T-cell (primary cell): ENCODE measurements at regions not wholly inside any gene's neighbourhood (a gene's known extent, or its start where the extent isn't known, plus 50 kb on each side); places are given as distances from the start of the nearest gene placed in this dataset.

Experiments
- ATAC-seq, 4 experiments: fragments of 200-7000 bp in 3 of 4; fragments of 150-1000 bp in 1 of 4; cut with Tn5 transposase; replicated peaks in 1 of 4; 1 replicate in 3 of 4; 2 replicates in 1 of 4; pipeline ENCODE4 v1.10.0; 2021; ENCODE audit warnings: moderate library complexity in 3 of 4, mild to moderate bottlenecking in 2 of 4, moderate number of reproducible peaks in 1 of 4
- CTCF ChIA-PET, 2 donors: fragments of 300-600 bp; sonication (Branson Sonifier 250); formaldehyde crosslinking; loops; one replicate each; lab custom pipeline; 2022; ENCODE audit warnings: antibody characterized with exemption in 2 of 2; lab: Charles Lee
- POLR2A ChIA-PET, 2 donors: fragments of 300-600 bp; sonication (Branson Sonifier 250); formaldehyde crosslinking; loops; one replicate each; lab custom pipeline; 2022; ENCODE audit warnings: antibody characterized with exemption in 2 of 2; lab: Charles Lee
- DNase-seq, 35 experiments: peaks; one replicate each; pipeline versions ENCODE4 v3.0.0 to v3.0.0-alpha.2; 2013 to 2023
- H3K27ac ChIP-seq: one replicate; pipeline ENCODE4 v1.5.1; 2013; ENCODE audit warnings: low read length
- H3K27me3 ChIP-seq, 2 experiments: replicated peaks in 1 of 2; 1 replicate in 1 of 2; 2 replicates in 1 of 2; pipeline versions ENCODE4 v1.6.1 to v1.7.0; 2013; ENCODE audit warnings: low read length in 1 of 2, mixed read lengths in 1 of 2; ENCODE audit not compliant: control insufficient read depth in 2 of 2, insufficient read depth in 2 of 2; ENCODE audit errors: extremely low read depth in 1 of 2
- H3K36me3 ChIP-seq, 2 donors: 1 replicate in 1 of 2; 2 replicates in 1 of 2; pipeline versions ENCODE4 v1.6.1 to v1.7.0; 2013; ENCODE audit warnings: low read length in 1 of 2; ENCODE audit not compliant: control insufficient read depth in 2 of 2, insufficient read depth in 1 of 2; ENCODE audit errors: extremely low read depth in 1 of 2
- H3K4me1 ChIP-seq, 2 experiments: 1 replicate in 1 of 2; 2 replicates in 1 of 2; pipeline versions ENCODE4 v1.6.1 to v1.7.0; 2013; ENCODE audit warnings: low read length in 2 of 2, mixed read lengths in 1 of 2; ENCODE audit not compliant: insufficient read depth in 2 of 2, control insufficient read depth in 1 of 2; ENCODE audit errors: extremely low read depth in 1 of 2
- H3K4me3 ChIP-seq, 2 donors: 1 replicate in 1 of 2; 2 replicates in 1 of 2; pipeline versions ENCODE4 v1.5.1 to v1.7.0; 2013; ENCODE audit warnings: mild to moderate bottlenecking in 2 of 2, low read length in 1 of 2, moderate library complexity in 1 of 2; ENCODE audit not compliant: control insufficient read depth in 1 of 2; ENCODE audit errors: extremely low read depth in 1 of 2
- H3K9me3 ChIP-seq: 2 replicates; pipeline ENCODE4 v1.7.0; 2013
- H3K27ac Mint-ChIP-seq, 2 donors: one replicate each; pipeline ENCODE4 v1.8.0; 2020 to 2021; ENCODE audit warnings: mild to moderate bottlenecking in 2 of 2, mixed read lengths in 2 of 2
- H3K27me3 Mint-ChIP-seq, 2 donors: one replicate each; pipeline ENCODE4 v1.8.0; 2021 to 2022; ENCODE audit warnings: mixed read lengths in 2 of 2
- H3K36me3 Mint-ChIP-seq: one replicate; pipeline ENCODE4 v1.8.0; 2021; ENCODE audit warnings: mixed read lengths
- H3K4me1 Mint-ChIP-seq, 3 donors: one replicate each; pipeline ENCODE4 v1.8.0; 2020 to 2022; ENCODE audit warnings: mixed read lengths in 3 of 3, mild to moderate bottlenecking in 1 of 3
- H3K4me3 Mint-ChIP-seq, 3 donors: one replicate each; pipeline ENCODE4 v1.8.0; 2020 to 2022; ENCODE audit warnings: mild to moderate bottlenecking in 3 of 3, mixed read lengths in 3 of 3, moderate library complexity in 3 of 3
- H3K9me3 Mint-ChIP-seq, 3 donors: one replicate each; pipeline ENCODE4 v1.8.0; 2020 to 2022; ENCODE audit warnings: mixed read lengths in 3 of 3
- WGBS: methylation state at CpG from one replicate; pipeline ENCODE4 v1.1.5; 2013; ENCODE audit warnings: missing lambda C conversion rate; ENCODE audit not compliant: insufficient coverage; 5-methylcytosine and 5-hydroxymethylcytosine counted together

DNA sequence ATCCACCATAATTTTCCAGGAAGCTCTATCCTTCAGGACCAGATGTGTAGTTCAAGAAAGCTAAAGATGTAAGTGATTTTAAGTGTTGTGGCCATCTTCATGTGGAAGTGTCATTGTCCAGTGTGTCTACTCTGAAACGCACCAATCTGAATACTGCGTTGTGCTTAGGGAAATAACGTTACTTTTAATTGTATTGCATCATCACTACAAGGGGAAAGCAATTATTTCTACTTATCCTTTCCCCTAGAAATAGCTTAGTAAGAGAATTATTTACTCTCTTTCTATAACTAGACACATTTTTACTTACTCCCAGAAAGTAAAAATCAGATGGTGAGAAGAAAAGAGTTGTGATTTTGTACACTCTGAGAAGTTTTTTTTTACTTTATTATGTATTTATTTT lies 102.4 kb upstream of the DLGAP1 start:
- Histone ChIP-seq H3K36me3 (no peaks in the 10 kb centered on the region), H3K4me1 (no peaks in the 10 kb centered on the region), H3K27ac (no peak overlapping the region), H3K9me3 (no peaks in the 10 kb centered on the region), H3K27me3 (no peaks in the 10 kb centered on the region), H3K4me3 (no peak overlapping the region)
- POLR2A ChIA-PET: no interaction called here
- DNase-seq (no peak), ATAC-seq (no peak)
- WGBS: no CpG with 5 or more reads among the region's 3 CpGs
- no peak overlapping the region for H3K4me3 Mint-ChIP-seq
- H3K9me3 Mint-ChIP-seq: peaks cover 12 to 22% (median 14%) of the 10 kb centered on the region in 3 donors
- H3K36me3 Mint-ChIP-seq: no peaks in the 10 kb centered on the region
- no peaks in the 10 kb centered on the region for H3K27me3 Mint-ChIP-seq
- CTCF ChIA-PET: no interaction called here
- no peak overlapping the region for H3K27ac Mint-ChIP-seq
- no peaks in the 10 kb centered on the region for H3K4me1 Mint-ChIP-seq

DNA sequence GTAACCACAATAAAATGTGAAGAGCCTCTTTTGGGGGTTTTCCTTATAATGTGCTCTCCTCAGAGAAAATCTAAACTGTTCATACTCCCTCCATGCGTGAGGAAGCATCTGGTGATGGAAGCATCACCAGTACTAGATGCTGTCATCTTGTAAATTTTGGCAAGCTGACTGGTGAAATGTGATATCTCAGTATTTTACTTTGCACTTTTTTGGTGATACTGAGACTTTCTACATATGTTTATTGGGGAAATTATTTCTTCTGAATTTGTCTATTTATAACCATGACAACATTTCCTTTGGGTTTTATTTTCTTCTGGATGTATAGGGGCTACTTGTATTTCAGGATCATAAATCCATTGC lies 95.9 kb upstream of the DLGAP1 start:
- H3K9me3 ChIP-seq: no peaks in the 10 kb centered on the region
- H3K4me3 ChIP-seq: no peak overlapping the region
- H3K4me1 ChIP-seq: no peaks in the 10 kb centered on the region
- WGBS: no CpG with 5 or more reads among the region's 1 CpG
- H3K4me3 Mint-ChIP-seq: no peak overlapping the region
- no peaks in the 10 kb centered on the region for H3K27me3 ChIP-seq
- H3K36me3 ChIP-seq: no peaks in the 10 kb centered on the region
- no peaks in the 10 kb centered on the region for H3K36me3 Mint-ChIP-seq
- POLR2A ChIA-PET: no interaction called here
- no peak overlapping the region for H3K27ac ChIP-seq
- H3K27me3 Mint-ChIP-seq: no peaks in the 10 kb centered on the region
- ATAC-seq (no peak), DNase-seq (no peak)
- CTCF ChIA-PET: interaction anchor here in 1 of 2 donors (0.6 kb wide), 1 partner anchor 20 kb away, joined by 3 read pairs; no protein-coding TSS in a partner anchor
- H3K4me1 Mint-ChIP-seq: no peaks in the 10 kb centered on the region
- peaks cover 0 to 24% (median 7%) of the 10 kb centered on the region in 3 donors for H3K9me3 Mint-ChIP-seq
- no peak overlapping the region for H3K27ac Mint-ChIP-seq

DNA sequence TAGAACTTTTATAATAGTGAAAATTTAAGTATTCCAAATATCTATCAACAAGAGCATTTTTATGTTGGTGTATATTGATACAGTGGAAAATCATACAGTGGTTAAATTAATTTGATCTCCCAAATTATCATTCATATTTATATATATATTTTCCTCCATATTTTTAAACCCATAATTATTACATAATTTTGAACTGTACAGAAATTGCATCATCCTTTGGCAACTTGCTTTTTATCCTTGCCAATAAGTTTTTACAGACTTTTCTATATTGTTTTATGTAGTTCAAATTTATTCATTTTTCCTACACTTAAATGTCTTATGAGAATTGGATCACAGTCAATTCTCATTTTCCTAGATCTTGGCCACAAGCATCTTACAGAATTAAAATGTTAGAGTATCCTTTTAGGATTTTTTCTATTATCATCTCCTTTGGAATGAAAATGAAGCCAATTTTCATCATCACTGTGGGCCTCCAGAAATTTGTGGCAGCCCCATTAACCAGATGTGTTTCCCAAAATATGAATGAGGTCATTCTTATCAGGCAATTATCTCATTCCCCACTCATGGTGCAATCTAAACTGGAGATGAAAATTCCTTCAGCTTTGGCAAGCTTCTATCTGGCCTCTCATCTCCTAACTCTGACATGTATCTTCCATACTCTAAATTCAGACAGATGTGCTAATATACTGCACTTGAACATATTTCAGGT lies 94.2 kb upstream of the DLGAP1 start:
- Histone ChIP-seq H3K9me3 (no peaks in the 10 kb centered on the region), H3K4me1 (no peaks in the 10 kb centered on the region), H3K27ac (no peak overlapping the region), H3K27me3 (no peaks in the 10 kb centered on the region), H3K4me3 (no peak overlapping the region), H3K36me3 (no peaks in the 10 kb centered on the region)
- no peak overlapping the region for H3K27ac Mint-ChIP-seq
- no peak overlapping the region for H3K4me3 Mint-ChIP-seq
- CTCF ChIA-PET: no interaction called here
- no peaks in the 10 kb centered on the region for H3K4me1 Mint-ChIP-seq
- peaks cover 0 to 25% (median 8%) of the 10 kb centered on the region in 3 donors for H3K9me3 Mint-ChIP-seq
- H3K36me3 Mint-ChIP-seq: no peaks in the 10 kb centered on the region
- DNase-seq (no peak), ATAC-seq (no peak)
- no peaks in the 10 kb centered on the region for H3K27me3 Mint-ChIP-seq
- POLR2A ChIA-PET: no interaction called here

DNA sequence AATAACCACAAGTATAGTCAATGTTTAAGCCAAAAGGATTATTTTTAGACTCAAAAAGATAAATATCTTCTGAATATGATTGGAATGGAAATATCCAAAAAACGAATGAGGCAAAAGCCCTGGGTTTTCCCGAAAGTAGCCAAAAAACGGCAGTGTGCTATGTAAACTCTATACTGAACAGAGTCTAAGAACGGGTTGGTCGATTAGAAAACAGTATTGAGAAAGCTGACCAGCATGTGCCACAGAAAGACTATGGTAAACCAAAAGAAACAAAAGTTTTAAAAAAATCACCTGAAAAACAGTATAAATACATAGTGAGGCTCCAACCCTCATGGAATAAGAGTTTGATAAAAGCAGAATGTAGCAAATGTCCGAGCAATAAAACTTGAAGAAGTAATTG lies 92.0 kb upstream of the DLGAP1 start:
- peaks cover 0 to 20% (median 6%) of the 10 kb centered on the region in 3 donors for H3K9me3 Mint-ChIP-seq
- WGBS: 68% methylated on average over 3 of the region's 6 CpGs
- Histone ChIP-seq H3K4me3 (no peak overlapping the region), H3K27ac (no peak overlapping the region), H3K27me3 (no peaks in the 10 kb centered on the region), H3K4me1 (no peaks in the 10 kb centered on the region), H3K36me3 (no peaks in the 10 kb centered on the region), H3K9me3 (no peaks in the 10 kb centered on the region)
- no peak overlapping the region for H3K27ac Mint-ChIP-seq
- ChIA-PET CTCF (no interaction called here), POLR2A (no interaction called here)
- ATAC-seq (no peak), DNase-seq (no peak)
- no peak overlapping the region for H3K4me3 Mint-ChIP-seq
- no peaks in the 10 kb centered on the region for H3K4me1 Mint-ChIP-seq
- H3K27me3 Mint-ChIP-seq: no peaks in the 10 kb centered on the region
- no peaks in the 10 kb centered on the region for H3K36me3 Mint-ChIP-seq

DNA sequence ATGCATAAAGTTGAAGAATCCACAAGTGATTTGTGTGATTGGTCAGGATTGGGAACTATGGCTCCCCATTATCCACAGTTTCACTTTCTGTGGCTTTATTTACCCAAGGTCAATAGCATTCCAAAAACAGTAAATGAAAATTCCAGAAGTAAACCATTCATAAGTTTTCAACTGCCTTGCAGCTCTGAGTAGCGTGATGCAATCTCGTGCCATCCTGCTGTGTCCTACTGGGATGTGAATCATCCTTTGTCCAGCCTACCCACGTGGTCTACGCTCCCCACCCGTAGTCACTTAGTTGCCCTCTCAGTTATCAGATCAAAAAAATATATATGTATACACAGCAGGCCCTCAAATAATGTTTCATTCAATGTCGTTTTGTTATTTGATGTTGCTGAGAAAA lies 89.0 kb upstream of the DLGAP1 start:
- H3K9me3 Mint-ChIP-seq: peaks cover 5 to 20% (median 6%) of the 10 kb centered on the region in 3 donors
- DNase-seq (no peak), ATAC-seq (no peak)
- H3K36me3 ChIP-seq: no peaks in the 10 kb centered on the region
- H3K4me3 ChIP-seq: no peak overlapping the region
- H3K27ac Mint-ChIP-seq: no peak overlapping the region
- H3K4me1 Mint-ChIP-seq: no peaks in the 10 kb centered on the region
- 94% methylated on average over 2 of the region's 6 CpGs for WGBS
- no peaks in the 10 kb centered on the region for H3K4me1 ChIP-seq
- no peaks in the 10 kb centered on the region for H3K27me3 ChIP-seq
- no peaks in the 10 kb centered on the region for H3K27me3 Mint-ChIP-seq
- POLR2A ChIA-PET: no interaction called here
- CTCF ChIA-PET: no interaction called here
- no peaks in the 10 kb centered on the region for H3K9me3 ChIP-seq
- no peak overlapping the region for H3K27ac ChIP-seq
- no peak overlapping the region for H3K4me3 Mint-ChIP-seq
- H3K36me3 Mint-ChIP-seq: no peaks in the 10 kb centered on the region

DNA sequence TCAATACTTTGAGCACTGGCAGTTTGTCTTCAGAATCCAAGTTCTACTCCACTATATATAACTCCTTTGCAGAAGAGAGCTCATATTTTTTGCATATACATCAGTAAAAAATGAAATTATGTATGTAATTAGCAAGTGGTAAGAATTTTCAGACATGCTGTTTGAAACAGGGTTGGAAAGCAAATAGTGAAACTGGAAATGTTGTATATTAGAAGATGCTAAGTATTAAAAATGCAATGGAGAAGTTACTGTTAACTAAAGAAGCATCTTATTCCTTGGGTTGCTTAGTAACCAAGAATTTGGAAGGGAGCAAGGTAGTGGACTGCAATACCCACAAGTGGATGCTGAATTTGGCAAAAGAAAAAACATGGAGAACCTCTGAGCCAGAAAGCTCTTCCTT lies 88.6 kb upstream of the DLGAP1 start:
- Histone ChIP-seq H3K36me3 (no peaks in the 10 kb centered on the region), H3K4me1 (no peaks in the 10 kb centered on the region), H3K4me3 (no peak overlapping the region), H3K27me3 (no peaks in the 10 kb centered on the region), H3K27ac (no peak overlapping the region), H3K9me3 (no peaks in the 10 kb centered on the region)
- H3K27ac Mint-ChIP-seq: no peak overlapping the region
- H3K4me3 Mint-ChIP-seq: no peak overlapping the region
- H3K9me3 Mint-ChIP-seq: peaks cover 8 to 24% (median 9%) of the 10 kb centered on the region in 3 donors
- ChIA-PET POLR2A (no interaction called here), CTCF (no interaction called here)
- H3K36me3 Mint-ChIP-seq: no peaks in the 10 kb centered on the region
- no peak for DNase-seq
- no peaks in the 10 kb centered on the region for H3K4me1 Mint-ChIP-seq
- ATAC-seq: no peak
- no peaks in the 10 kb centered on the region for H3K27me3 Mint-ChIP-seq

DNA sequence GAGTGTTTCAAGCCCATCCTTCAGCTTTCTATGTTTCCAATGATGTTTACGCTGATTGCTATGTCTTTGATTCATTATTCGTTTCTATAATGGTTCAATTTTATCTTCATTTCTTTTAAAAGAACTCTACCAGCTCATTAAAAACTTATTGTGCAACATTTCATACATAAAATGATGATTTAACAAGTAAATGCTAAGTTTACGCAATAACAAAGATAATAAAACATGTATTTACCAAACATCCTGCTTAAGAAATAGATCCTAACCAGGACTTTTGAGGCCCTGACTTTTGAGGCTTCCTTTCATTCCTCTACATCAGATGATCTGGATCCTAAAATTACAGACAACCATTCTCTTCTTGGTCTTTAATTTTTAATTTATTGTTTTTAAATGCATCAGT lies 86.5 kb upstream of the DLGAP1 start:
- no CpG with 5 or more reads among the region's 3 CpGs for WGBS
- no peaks in the 10 kb centered on the region for H3K9me3 ChIP-seq
- H3K27ac ChIP-seq: no peak overlapping the region
- Mint-ChIP-seq H3K4me3 (no peak overlapping the region), H3K36me3 (no peaks in the 10 kb centered on the region), H3K27me3 (no peaks in the 10 kb centered on the region), H3K27ac (no peak overlapping the region), H3K9me3 (peaks cover 13 to 33% (median 27%) of the 10 kb centered on the region in 3 donors), H3K4me1 (no peaks in the 10 kb centered on the region)
- ATAC-seq: no peak
- CTCF ChIA-PET: no interaction called here
- POLR2A ChIA-PET: no interaction called here
- no peaks in the 10 kb centered on the region for H3K36me3 ChIP-seq
- DNase-seq: no peak
- H3K27me3 ChIP-seq: no peaks in the 10 kb centered on the region
- no peak overlapping the region for H3K4me3 ChIP-seq
- no peaks in the 10 kb centered on the region for H3K4me1 ChIP-seq
